ENCODE measurements at regions not wholly inside any gene's neighbourhood (a gene's known extent, or its start where the extent isn't known, plus 50 kb on each side); places are given as distances from the start of the nearest gene placed in this dataset.

GRCh38 chr13:74461011-74461410, 326.8 kb upstream of the KLF12 start:
- Histone ChIP-seq H3K4me1 (ENCODE audit: control insufficient read depth in 1 of 2, insufficient read depth in 2 of 2, low read length in 2 of 2) (no peaks in the 10 kb centered on the region), H2AFZ (ENCODE audit: insufficient read depth, low read depth, low read length, poor library complexity, severe bottlenecking) (no peak overlapping the region), H3K9me3 (replicated peaks in 1 of 2; ENCODE audit: control insufficient read depth in 1 of 2, insufficient read depth in 1 of 2, low read length in 2 of 2) (peaks cover 4 to 8% of the 10 kb centered on the region in 2 donors), H3K9ac (ENCODE audit: insufficient read depth, low read length, poor library complexity, severe bottlenecking) (no peak overlapping the region), H3K36me3 (replicated peaks in 1 of 2; ENCODE audit: control insufficient read depth in 1 of 2, insufficient read depth in 2 of 2, low read length in 2 of 2) (no peaks in the 10 kb centered on the region), H3K79me2 (ENCODE audit: insufficient read depth, low read length) (no peaks in the 10 kb centered on the region), H3K4me3 (replicated peaks in 1 of 3; ENCODE audit: low read depth in 2 of 3, low read length in 3 of 3) (no peak overlapping the region), H4K20me1 (ENCODE audit: insufficient read depth, low read length) (no peaks in the 10 kb centered on the region), H3K4me2 (replicated peaks; ENCODE audit: extremely low read depth, low read length, poor library complexity, severe bottlenecking) (no peak overlapping the region), H3K27ac (ENCODE audit: low read depth in 1 of 2, low read length in 2 of 2) (no peak overlapping the region), H3K27me3 (ENCODE audit: control insufficient read depth in 2 of 2, insufficient read depth in 2 of 2, low read length in 2 of 2) (no peaks in the 10 kb centered on the region)
- no peak overlapping the region for H3K27ac Mint-ChIP-seq
- peaks cover 0 to 13% (median 8%) of the 10 kb centered on the region in 7 donors for H3K9me3 Mint-ChIP-seq
- DNase-seq, result no peak
- H3K36me3 Mint-ChIP-seq, result no peaks in the 10 kb centered on the region
- no peak overlapping the region for H3K4me3 Mint-ChIP-seq
- no peak for TF ChIP-seq CTCF (IDR thresholded peaks at IDR 0.05)
- H3K4me1 Mint-ChIP-seq, result no peaks in the 10 kb centered on the region
- no peaks in the 10 kb centered on the region for H3K27me3 Mint-ChIP-seq (ENCODE audit: low read depth in 3 of 3)
- intact Hi-C loops (cut with micrococcal nuclease), result no loop called here
- 80% methylated on average over 1 of the region's 2 CpGs for WGBS (ENCODE audit: insufficient coverage)

GRCh38 chr13:74452881-74453280, 318.7 kb upstream of the KLF12 start:
- Mint-ChIP-seq H3K27ac (no peak overlapping the region), H3K36me3 (no peaks in the 10 kb centered on the region), H3K4me1 (no peaks in the 10 kb centered on the region), H3K27me3 (ENCODE audit: low read depth in 3 of 3) (peaks cover 0 to 2% (median 0%) of the 10 kb centered on the region in 3 donors), H3K9me3 (peaks cover under 1 to 16% (median 5%) of the 10 kb centered on the region in 7 donors), H3K4me3 (no peak overlapping the region)
- no peaks in the 10 kb centered on the region for H3K4me1 ChIP-seq (ENCODE audit: control insufficient read depth in 1 of 2, insufficient read depth in 2 of 2, low read length in 2 of 2)
- H3K36me3 ChIP-seq (replicated peaks in 1 of 2; ENCODE audit: control insufficient read depth in 1 of 2, insufficient read depth in 2 of 2, low read length in 2 of 2), result no peaks in the 10 kb centered on the region
- TF ChIP-seq CTCF (IDR thresholded peaks at IDR 0.05), result no peak
- H3K9ac ChIP-seq (ENCODE audit: insufficient read depth, low read length, poor library complexity, severe bottlenecking), result no peak overlapping the region
- no peak overlapping the region for H3K27ac ChIP-seq (ENCODE audit: low read depth in 1 of 2, low read length in 2 of 2)
- no CpG with 5 or more reads among the region's 2 CpGs for WGBS (ENCODE audit: insufficient coverage)
- no peaks in the 10 kb centered on the region for H3K27me3 ChIP-seq (ENCODE audit: control insufficient read depth in 2 of 2, insufficient read depth in 2 of 2, low read length in 2 of 2)
- no peaks in the 10 kb centered on the region for H4K20me1 ChIP-seq (ENCODE audit: insufficient read depth, low read length)
- no peak overlapping the region for H3K4me2 ChIP-seq (replicated peaks; ENCODE audit: extremely low read depth, low read length, poor library complexity, severe bottlenecking)
- no peak overlapping the region for H2AFZ ChIP-seq (ENCODE audit: insufficient read depth, low read depth, low read length, poor library complexity, severe bottlenecking)
- no peak overlapping the region for H3K4me3 ChIP-seq (replicated peaks in 1 of 3; ENCODE audit: low read depth in 2 of 3, low read length in 3 of 3)
- peaks cover 0 to 10% of the 10 kb centered on the region in 2 donors for H3K9me3 ChIP-seq (replicated peaks in 1 of 2; ENCODE audit: control insufficient read depth in 1 of 2, insufficient read depth in 1 of 2, low read length in 2 of 2)
- intact Hi-C loops (cut with micrococcal nuclease), result no loop called here
- H3K79me2 ChIP-seq (ENCODE audit: insufficient read depth, low read length), result no peaks in the 10 kb centered on the region
- no peak for DNase-seq

Measured in CD14-positive monocyte (primary cell).